WTC11 (cell line): ENCODE measurements at regions not wholly inside any gene's neighbourhood (a gene's known extent, or its start where the extent isn't known, plus 50 kb on each side); places are given as distances from the start of the nearest gene placed in this dataset.

ENCODE experiments used
- ATAC-seq: fragments of 200-7000 bp; cut with Tn5 transposase; 2 replicates; pipeline ENCODE4 v1.10.0; 2021; ENCODE audit warnings: mild to moderate bottlenecking, moderate library complexity
- CTCF ChIA-PET: fragments of 300-600 bp; sonication (Branson Sonifier 250); formaldehyde crosslinking; loops from one replicate; lab custom pipeline; 2021; ENCODE audit warnings: antibody characterized with exemption; lab: Charles Lee
- POLR2A ChIA-PET: fragments of 350-600 bp; sonication (Branson Sonifier 250); formaldehyde crosslinking; loops from one replicate; lab custom pipeline; 2021; ENCODE audit warnings: antibody characterized with exemption; lab: Charles Lee
- DNase-seq: peaks from one replicate; pipeline ENCODE4 v3.0.0; 2021; ENCODE audit warnings: low spot score
- H3K27ac Mint-ChIP-seq: 2 replicates; pipeline ENCODE4 v1.8.0; 2021; ENCODE audit warnings: mixed read lengths
- H3K27me3 Mint-ChIP-seq: 2 replicates; pipeline ENCODE4 v1.8.0; 2021; ENCODE audit warnings: low read depth, mild to moderate bottlenecking, moderate library complexity, mixed read lengths
- H3K36me3 Mint-ChIP-seq: 2 replicates; pipeline ENCODE4 v1.8.0; 2021; ENCODE audit warnings: mixed read lengths
- H3K4me1 Mint-ChIP-seq: 2 replicates; pipeline ENCODE4 v1.8.0; 2022; ENCODE audit warnings: mixed read lengths
- H3K4me3 Mint-ChIP-seq: 2 replicates; pipeline ENCODE4 v1.8.0; 2021; ENCODE audit warnings: mild to moderate bottlenecking, moderate library complexity, mixed read lengths
- H3K9me3 Mint-ChIP-seq: 2 replicates; pipeline ENCODE4 v1.8.0; 2021; ENCODE audit warnings: mixed read lengths
- ELF4 ChIP-seq: sonication (generic); formaldehyde crosslinking; IDR thresholded peaks from 2 replicates; pipeline ENCODE4 v1.8.1; 2022; ENCODE audit warnings: low read depth, mild to moderate bottlenecking, moderate library complexity, missing genetic modification reagents
- EMX1 ChIP-seq: fragments of 250-450 bp; sonication (Bioruptor Pico); IDR thresholded peaks from 2 replicates; pipeline ENCODE4 v1.8.0; 2021; ENCODE audit warnings: mild to moderate bottlenecking
- ESRRA ChIP-seq: sonication (generic); formaldehyde crosslinking; IDR thresholded peaks from 2 replicates; pipeline ENCODE4 v1.8.1; 2022; ENCODE audit warnings: mild to moderate bottlenecking, missing genetic modification reagents, borderline replicate concordance
- ETV6 ChIP-seq: sonication (generic); formaldehyde crosslinking; IDR thresholded peaks from 2 replicates; pipeline ENCODE4 v1.8.1; 2022; ENCODE audit warnings: mild to moderate bottlenecking, missing genetic modification reagents
- GRHL2 ChIP-seq: fragments of 250-450 bp; sonication (Bioruptor Pico); IDR thresholded peaks from 2 replicates; pipeline ENCODE4 v1.8.0; 2022; ENCODE audit warnings: mild to moderate bottlenecking, moderate library complexity; ENCODE audit not compliant: insufficient replicate concordance, severe bottlenecking
- GTF2I ChIP-seq: fragments of 250-450 bp; sonication (Bioruptor Pico); conservative IDR thresholded peaks from 2 replicates; pipeline ENCODE4 v1.4.0; 2021; ENCODE audit warnings: mild to moderate bottlenecking
- JUN ChIP-seq: sonication (generic); formaldehyde crosslinking; IDR thresholded peaks from 2 replicates; pipeline ENCODE4 v1.8.0; 2023; ENCODE audit warnings: mild to moderate bottlenecking, missing genetic modification reagents
- MXD4 ChIP-seq: fragments of 250-450 bp; sonication (Bioruptor Pico); IDR thresholded peaks from 2 replicates; pipeline ENCODE4 v1.8.0; 2021; ENCODE audit warnings: mild to moderate bottlenecking, moderate library complexity, borderline replicate concordance
- NFYB ChIP-seq: sonication (generic); formaldehyde crosslinking; conservative IDR thresholded peaks from 2 replicates; pipeline ENCODE4 v1.8.0; 2022; ENCODE audit warnings: low read depth, missing genetic modification reagents
- PRRX2 ChIP-seq: fragments of 250-450 bp; sonication (Bioruptor Pico); IDR thresholded peaks from 2 replicates; pipeline ENCODE4 v1.8.0; 2021; ENCODE audit warnings: mild to moderate bottlenecking
- TCF7 ChIP-seq: sonication (generic); formaldehyde crosslinking; IDR thresholded peaks from 2 replicates; pipeline ENCODE4 v1.8.0; 2022; ENCODE audit warnings: mild to moderate bottlenecking, low read depth, missing genetic modification reagents, moderate library complexity
- TEAD4 ChIP-seq: sonication (generic); formaldehyde crosslinking; IDR thresholded peaks from 2 replicates; pipeline ENCODE4 v1.8.0; 2022; ENCODE audit warnings: mild to moderate bottlenecking, missing genetic modification reagents
- ZNF121 ChIP-seq: sonication (generic); formaldehyde crosslinking; IDR thresholded peaks from 2 replicates; pipeline ENCODE4 v1.8.0; 2023; ENCODE audit warnings: missing genetic modification reagents
- ZNF232 ChIP-seq: sonication (generic); formaldehyde crosslinking; IDR thresholded peaks from 2 replicates; pipeline ENCODE4 v1.8.0; 2022; ENCODE audit warnings: mild to moderate bottlenecking, missing genetic modification reagents
- ZNF263 ChIP-seq: sonication (generic); formaldehyde crosslinking; IDR thresholded peaks from 2 replicates; pipeline ENCODE4 v1.8.1; 2022; ENCODE audit warnings: low read depth, mild to moderate bottlenecking, moderate library complexity, missing genetic modification reagents
- ZNF317 ChIP-seq: sonication (generic); formaldehyde crosslinking; IDR thresholded peaks from 2 replicates; pipeline ENCODE4 v1.8.1; 2023; ENCODE audit warnings: low read depth, mild to moderate bottlenecking, moderate library complexity, missing genetic modification reagents, borderline replicate concordance
- TF ChIP-seq, protein P1 (sequence below): fragments of 250-450 bp; sonication (Bioruptor Pico); IDR thresholded peaks from 2 replicates; pipeline ENCODE4 v1.8.0; 2021; ENCODE audit warnings: mild to moderate bottlenecking
- TF ChIP-seq, protein P2 (sequence below): fragments of 250-450 bp; sonication (Bioruptor Pico); IDR thresholded peaks from 2 replicates; pipeline ENCODE4 v1.9.0; 2021; ENCODE audit warnings: mild to moderate bottlenecking
- TF ChIP-seq, protein P3 (sequence below): sonication (generic); formaldehyde crosslinking; IDR thresholded peaks from 2 replicates; pipeline ENCODE4 v1.8.0; 2022; ENCODE audit warnings: missing genetic modification reagents
- TF ChIP-seq, protein P4 (sequence below): sonication (generic); formaldehyde crosslinking; IDR thresholded peaks from 2 replicates; pipeline ENCODE4 v1.8.1; 2022; ENCODE audit warnings: mild to moderate bottlenecking, missing genetic modification reagents, moderate library complexity, borderline replicate concordance
- TF ChIP-seq, protein P5 (sequence below): sonication (generic); formaldehyde crosslinking; IDR thresholded peaks from 2 replicates; pipeline ENCODE4 v1.8.1; 2023; ENCODE audit warnings: mild to moderate bottlenecking, missing genetic modification reagents, moderate library complexity
- TF ChIP-seq, protein P6 (sequence below): fragments of 250-450 bp; sonication (Bioruptor Pico); IDR thresholded peaks from 2 replicates; pipeline ENCODE4 v1.9.0; 2021; ENCODE audit warnings: moderate library complexity, mild to moderate bottlenecking, inconsistent platforms, borderline replicate concordance

DNA sequence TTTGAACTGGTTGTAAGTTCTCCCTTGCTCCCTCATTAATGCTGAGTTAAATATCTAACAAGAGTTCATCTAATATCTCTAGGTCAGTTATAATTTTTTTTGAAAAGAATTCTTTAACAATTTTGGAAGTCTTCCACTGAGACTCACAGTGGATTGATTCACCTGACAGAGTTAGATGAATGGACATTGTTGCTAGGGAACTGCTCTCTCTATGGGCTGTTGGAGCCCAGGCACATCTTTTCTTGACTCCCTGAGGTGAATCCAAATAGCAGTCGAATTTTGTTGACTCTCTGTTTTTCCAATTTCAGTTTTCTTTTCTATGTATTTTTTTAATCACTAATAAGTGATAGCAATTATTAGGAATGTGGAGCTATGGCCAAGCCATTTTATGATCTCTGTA lies 996.1 kb upstream of the PABPC4L start:
- ATAC-seq: peak; percentile 71
- H3K4me3 Mint-ChIP-seq: no peak overlapping the region
- H3K9me3 Mint-ChIP-seq: peaks cover 16% of the 10 kb centered on the region
- H3K4me1 Mint-ChIP-seq: peaks cover 10% of the 10 kb centered on the region
- CTCF ChIA-PET: no interaction called here
- TF ChIP-seq ETV6 (CRISPR knock-in tag): no peak
- no peak for TF ChIP-seq TEAD4 (CRISPR knock-in tag)
- TF ChIP-seq, all 79 proteins: peak for 0
- peaks cover 5% of the 10 kb centered on the region; the same call in 1 of the 2 replicates for H3K36me3 Mint-ChIP-seq
- peaks cover 3% of the 10 kb centered on the region; the same call in 1 of the 2 replicates for H3K27me3 Mint-ChIP-seq
- no peak overlapping the region; the same call in none of the 2 replicates for H3K27ac Mint-ChIP-seq
- no peak for DNase-seq
- POLR2A ChIA-PET: no interaction called here

DNA sequence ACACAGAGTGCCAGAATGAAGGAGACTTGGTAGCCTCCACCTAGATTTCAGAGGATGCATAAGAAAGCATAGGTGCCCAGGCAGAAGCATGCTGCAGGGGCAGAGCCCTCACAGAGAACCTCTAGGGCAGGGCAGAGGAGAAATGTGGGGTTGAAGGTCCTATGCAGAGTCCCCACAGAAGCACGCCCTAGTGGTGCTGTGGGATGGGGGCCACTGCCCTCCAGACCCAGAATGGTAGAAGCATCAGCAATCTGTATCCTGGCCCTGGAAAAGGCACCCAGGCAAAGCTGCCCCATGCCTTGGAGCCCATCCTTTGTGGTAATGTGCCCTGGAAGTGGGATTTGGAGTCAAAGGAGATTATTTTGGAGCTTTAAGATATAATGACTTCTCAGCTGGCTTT lies 992.9 kb upstream of the PABPC4L start:
- CTCF ChIA-PET: no interaction called here
- TF ChIP-seq ELF4 (CRISPR knock-in tag) (no peak), TEAD4 (CRISPR knock-in tag) (no peak), ZNF317 (no peak), PRRX2 (CRISPR knock-in tag) (no peak), ESRRA (CRISPR knock-in tag) (no peak)
- TF ChIP-seq, protein P1, sequence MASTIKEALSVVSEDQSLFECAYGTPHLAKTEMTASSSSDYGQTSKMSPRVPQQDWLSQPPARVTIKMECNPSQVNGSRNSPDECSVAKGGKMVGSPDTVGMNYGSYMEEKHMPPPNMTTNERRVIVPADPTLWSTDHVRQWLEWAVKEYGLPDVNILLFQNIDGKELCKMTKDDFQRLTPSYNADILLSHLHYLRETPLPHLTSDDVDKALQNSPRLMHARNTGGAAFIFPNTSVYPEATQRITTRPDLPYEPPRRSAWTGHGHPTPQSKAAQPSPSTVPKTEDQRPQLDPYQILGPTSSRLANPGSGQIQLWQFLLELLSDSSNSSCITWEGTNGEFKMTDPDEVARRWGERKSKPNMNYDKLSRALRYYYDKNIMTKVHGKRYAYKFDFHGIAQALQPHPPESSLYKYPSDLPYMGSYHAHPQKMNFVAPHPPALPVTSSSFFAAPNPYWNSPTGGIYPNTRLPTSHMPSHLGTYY: no peak
- TF ChIP-seq, all 79 proteins: peak for 0
- H3K9me3 Mint-ChIP-seq: peaks cover 16% of the 10 kb centered on the region
- POLR2A ChIA-PET: no interaction called here
- H3K4me3 Mint-ChIP-seq: no peak overlapping the region
- H3K36me3 Mint-ChIP-seq: peaks cover 5% of the 10 kb centered on the region; the same call in 1 of the 2 replicates
- H3K27me3 Mint-ChIP-seq: peaks cover 3% of the 10 kb centered on the region; the same call in 1 of the 2 replicates
- peaks cover 15% of the 10 kb centered on the region for H3K4me1 Mint-ChIP-seq
- DNase-seq (no peak), ATAC-seq (no peak)
- H3K27ac Mint-ChIP-seq: no peak overlapping the region

DNA sequence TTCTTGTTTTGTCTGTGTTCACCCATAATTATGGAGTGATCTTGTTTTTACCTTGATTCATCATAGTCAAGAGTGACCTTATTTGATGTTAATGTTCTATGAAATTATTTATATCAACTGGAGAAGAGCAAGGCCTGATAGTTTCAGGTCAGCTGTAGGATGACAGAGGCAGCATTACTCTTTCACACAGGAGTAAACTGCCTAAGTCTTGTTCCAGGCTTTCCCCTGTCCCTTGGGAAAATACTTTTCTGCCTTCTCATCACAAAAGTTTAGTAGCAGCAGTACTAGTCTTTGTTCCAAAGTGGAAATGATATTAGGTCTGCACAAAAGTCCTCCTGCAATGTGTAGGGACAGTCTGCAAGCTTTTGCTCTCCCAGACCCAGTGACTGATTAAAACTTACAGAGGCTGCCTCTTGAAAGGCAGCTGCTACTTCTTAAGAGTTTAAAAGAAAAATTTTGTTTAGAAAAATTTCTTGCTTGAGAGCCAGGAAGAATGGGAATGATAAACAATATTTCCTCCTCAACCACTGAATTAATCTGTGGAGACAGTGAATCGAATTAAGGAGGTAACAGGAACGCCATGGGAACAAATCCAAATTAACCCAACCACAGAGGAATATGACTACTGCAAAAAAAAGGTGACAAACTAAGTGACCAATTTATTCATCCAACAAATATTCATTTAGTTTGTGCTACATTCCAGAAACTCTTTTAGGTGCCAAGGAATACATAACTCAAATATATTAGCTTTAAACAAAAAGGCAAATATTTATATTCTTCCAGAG lies 991.4 kb upstream of the PABPC4L start:
- DNase-seq (no peak), ATAC-seq (no peak)
- ChIA-PET CTCF (no interaction called here), POLR2A (no interaction called here)
- H3K4me3 Mint-ChIP-seq: no peak overlapping the region
- no peak overlapping the region for H3K27ac Mint-ChIP-seq
- peaks cover 3% of the 10 kb centered on the region; the same call in 1 of the 2 replicates for H3K27me3 Mint-ChIP-seq
- peaks cover 17% of the 10 kb centered on the region for H3K9me3 Mint-ChIP-seq
- peaks cover 5% of the 10 kb centered on the region; the same call in 1 of the 2 replicates for H3K36me3 Mint-ChIP-seq
- peaks cover 16% of the 10 kb centered on the region for H3K4me1 Mint-ChIP-seq
- TF ChIP-seq, protein P2, sequence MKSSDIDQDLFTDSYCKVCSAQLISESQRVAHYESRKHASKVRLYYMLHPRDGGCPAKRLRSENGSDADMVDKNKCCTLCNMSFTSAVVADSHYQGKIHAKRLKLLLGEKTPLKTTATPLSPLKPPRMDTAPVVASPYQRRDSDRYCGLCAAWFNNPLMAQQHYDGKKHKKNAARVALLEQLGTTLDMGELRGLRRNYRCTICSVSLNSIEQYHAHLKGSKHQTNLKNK (CRISPR knock-in tag): no peak
- TF ChIP-seq TCF7 (CRISPR knock-in tag) (no peak), ZNF121 (CRISPR knock-in tag) (no peak), EMX1 (CRISPR knock-in tag) (no peak), MXD4 (CRISPR knock-in tag) (no peak), ZNF232 (CRISPR knock-in tag) (no peak), NFYB (CRISPR knock-in tag) (no peak), ZNF263 (no peak), GRHL2 (CRISPR knock-in tag) (no peak), JUN (no peak), GTF2I (CRISPR knock-in tag) (no peak), ETV6 (CRISPR knock-in tag) (no peak), ESRRA (CRISPR knock-in tag) (no peak)
- TF ChIP-seq, protein P3, sequence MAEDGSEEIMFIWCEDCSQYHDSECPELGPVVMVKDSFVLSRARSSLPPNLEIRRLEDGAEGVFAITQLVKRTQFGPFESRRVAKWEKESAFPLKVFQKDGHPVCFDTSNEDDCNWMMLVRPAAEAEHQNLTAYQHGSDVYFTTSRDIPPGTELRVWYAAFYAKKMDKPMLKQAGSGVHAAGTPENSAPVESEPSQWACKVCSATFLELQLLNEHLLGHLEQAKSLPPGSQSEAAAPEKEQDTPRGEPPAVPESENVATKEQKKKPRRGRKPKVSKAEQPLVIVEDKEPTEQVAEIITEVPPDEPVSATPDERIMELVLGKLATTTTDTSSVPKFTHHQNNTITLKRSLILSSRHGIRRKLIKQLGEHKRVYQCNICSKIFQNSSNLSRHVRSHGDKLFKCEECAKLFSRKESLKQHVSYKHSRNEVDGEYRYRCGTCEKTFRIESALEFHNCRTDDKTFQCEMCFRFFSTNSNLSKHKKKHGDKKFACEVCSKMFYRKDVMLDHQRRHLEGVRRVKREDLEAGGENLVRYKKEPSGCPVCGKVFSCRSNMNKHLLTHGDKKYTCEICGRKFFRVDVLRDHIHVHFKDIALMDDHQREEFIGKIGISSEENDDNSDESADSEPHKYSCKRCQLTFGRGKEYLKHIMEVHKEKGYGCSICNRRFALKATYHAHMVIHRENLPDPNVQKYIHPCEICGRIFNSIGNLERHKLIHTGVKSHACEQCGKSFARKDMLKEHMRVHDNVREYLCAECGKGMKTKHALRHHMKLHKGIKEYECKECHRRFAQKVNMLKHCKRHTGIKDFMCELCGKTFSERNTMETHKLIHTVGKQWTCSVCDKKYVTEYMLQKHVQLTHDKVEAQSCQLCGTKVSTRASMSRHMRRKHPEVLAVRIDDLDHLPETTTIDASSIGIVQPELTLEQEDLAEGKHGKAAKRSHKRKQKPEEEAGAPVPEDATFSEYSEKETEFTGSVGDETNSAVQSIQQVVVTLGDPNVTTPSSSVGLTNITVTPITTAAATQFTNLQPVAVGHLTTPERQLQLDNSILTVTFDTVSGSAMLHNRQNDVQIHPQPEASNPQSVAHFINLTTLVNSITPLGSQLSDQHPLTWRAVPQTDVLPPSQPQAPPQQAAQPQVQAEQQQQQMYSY: no peak
- TF ChIP-seq, protein P4, sequence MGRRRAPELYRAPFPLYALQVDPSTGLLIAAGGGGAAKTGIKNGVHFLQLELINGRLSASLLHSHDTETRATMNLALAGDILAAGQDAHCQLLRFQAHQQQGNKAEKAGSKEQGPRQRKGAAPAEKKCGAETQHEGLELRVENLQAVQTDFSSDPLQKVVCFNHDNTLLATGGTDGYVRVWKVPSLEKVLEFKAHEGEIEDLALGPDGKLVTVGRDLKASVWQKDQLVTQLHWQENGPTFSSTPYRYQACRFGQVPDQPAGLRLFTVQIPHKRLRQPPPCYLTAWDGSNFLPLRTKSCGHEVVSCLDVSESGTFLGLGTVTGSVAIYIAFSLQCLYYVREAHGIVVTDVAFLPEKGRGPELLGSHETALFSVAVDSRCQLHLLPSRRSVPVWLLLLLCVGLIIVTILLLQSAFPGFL: no peak
- TF ChIP-seq, protein P5, sequence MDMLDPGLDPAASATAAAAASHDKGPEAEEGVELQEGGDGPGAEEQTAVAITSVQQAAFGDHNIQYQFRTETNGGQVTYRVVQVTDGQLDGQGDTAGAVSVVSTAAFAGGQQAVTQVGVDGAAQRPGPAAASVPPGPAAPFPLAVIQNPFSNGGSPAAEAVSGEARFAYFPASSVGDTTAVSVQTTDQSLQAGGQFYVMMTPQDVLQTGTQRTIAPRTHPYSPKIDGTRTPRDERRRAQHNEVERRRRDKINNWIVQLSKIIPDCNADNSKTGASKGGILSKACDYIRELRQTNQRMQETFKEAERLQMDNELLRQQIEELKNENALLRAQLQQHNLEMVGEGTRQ (CRISPR knock-in tag): no peak
- TF ChIP-seq, protein P6, sequence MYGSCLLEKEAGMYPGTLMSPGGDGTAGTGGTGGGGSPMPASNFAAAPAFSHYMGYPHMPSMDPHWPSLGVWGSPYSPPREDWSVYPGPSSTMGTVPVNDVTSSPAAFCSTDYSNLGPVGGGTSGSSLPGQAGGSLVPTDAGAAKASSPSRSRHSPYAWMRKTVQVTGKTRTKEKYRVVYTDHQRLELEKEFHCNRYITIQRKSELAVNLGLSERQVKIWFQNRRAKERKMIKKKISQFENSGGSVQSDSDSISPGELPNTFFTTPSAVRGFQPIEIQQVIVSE (CRISPR knock-in tag): no peak
